ENCODE measurements at regions not wholly inside any gene's neighbourhood (a gene's known extent, or its start where the extent isn't known, plus 50 kb on each side); places are given as distances from the start of the nearest gene placed in this dataset.

DNA sequence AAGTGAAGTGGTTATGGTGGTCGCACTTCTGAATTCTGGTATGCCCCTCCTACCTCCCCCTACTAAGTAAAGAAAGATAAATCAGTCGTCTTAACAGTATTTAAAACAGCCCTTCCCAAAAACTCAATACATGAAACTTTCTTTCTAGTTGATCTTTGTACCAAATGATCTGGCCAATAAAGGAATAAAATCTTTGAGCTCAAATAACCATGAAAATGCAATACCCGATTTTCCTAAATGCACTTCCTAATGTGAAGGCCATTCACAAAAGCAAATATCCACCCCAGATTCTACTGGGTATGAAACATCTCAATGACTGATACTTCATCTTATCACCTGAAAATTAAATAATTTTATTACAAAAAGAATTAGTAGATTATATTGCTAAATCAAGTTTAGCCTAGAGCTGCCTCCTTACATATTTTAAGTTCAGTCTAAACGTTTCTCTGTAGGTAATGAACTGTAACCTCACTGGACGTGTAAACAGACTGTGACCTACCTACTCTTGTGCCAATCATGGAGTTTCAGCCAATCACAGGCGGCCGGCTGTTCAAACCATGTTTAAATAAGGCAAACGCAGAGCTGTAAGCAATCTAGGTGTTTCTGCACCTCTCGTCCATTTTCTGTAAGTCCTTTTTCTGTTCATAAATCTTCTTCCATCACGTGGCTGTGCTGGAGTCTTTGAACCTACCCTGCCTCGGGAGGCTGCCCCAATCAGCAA is 146.9 kb upstream of the AKR1E2 start:
- Histone ChIP-seq H3K4me3 (ENCODE audit: low read depth in 1 of 3, low read length in 3 of 3) (no peak overlapping the region), H3K36me3 (ENCODE audit: control insufficient read depth in 4 of 4, insufficient read depth in 3 of 4, low read depth in 1 of 4, low read length in 3 of 4) (no peaks in the 10 kb centered on the region), H3K27ac (ENCODE audit: low read depth in 1 of 2, low read length in 2 of 2) (no peak overlapping the region), H3K4me1 (ENCODE audit: control insufficient read depth in 4 of 4, insufficient read depth in 4 of 4, low read length in 3 of 4) (peaks cover 0 to 10% (median 2%) of the 10 kb centered on the region in 4 donors), H3K27me3 (ENCODE audit: control insufficient read depth in 4 of 4, insufficient read depth in 4 of 4, low read length in 3 of 4) (peaks cover 0 to 3% (median 0%) of the 10 kb centered on the region in 4 donors), H3K9me3 (ENCODE audit: control insufficient read depth in 4 of 4, low read length in 3 of 4) (no peaks in the 10 kb centered on the region), H3K9ac (ENCODE audit: low read depth in 1 of 2, low read length in 2 of 2) (no peak overlapping the region)
- DNase-seq (ENCODE audit: low spot score): no peak
- WGBS: 73% methylated on average over 11 of the region's 11 CpGs
- TF ChIP-seq FOXA2 (IDR thresholded peaks at IDR 0.05) (no peak), RAD21 (IDR thresholded peaks at IDR 0.05) (no peak), HNF4G (IDR thresholded peaks at IDR 0.05) (no peak), GABPA (IDR thresholded peaks at IDR 0.05 in 1 of 2, conservative IDR thresholded peaks at IDR 0.05 in 1 of 2) (no peak), TAF1 (conservative IDR thresholded peaks at IDR 0.05) (no peak), FOXA1 (IDR thresholded peaks at IDR 0.05) (no peak), NR2F2 (IDR thresholded peaks at IDR 0.05) (no peak), HNF4A (conservative IDR thresholded peaks at IDR 0.05) (no peak), EGR1 (IDR thresholded peaks at IDR 0.05; ENCODE audit: low read depth in 2 of 2) (no peak), YY1 (IDR thresholded peaks at IDR 0.05) (no peak), RXRA (IDR thresholded peaks at IDR 0.05) (no peak), JUND (IDR thresholded peaks at IDR 0.05) (no peak)
- TF ChIP-seq, protein P1, sequence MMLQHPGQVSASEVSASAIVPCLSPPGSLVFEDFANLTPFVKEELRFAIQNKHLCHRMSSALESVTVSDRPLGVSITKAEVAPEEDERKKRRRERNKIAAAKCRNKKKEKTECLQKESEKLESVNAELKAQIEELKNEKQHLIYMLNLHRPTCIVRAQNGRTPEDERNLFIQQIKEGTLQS (IDR thresholded peaks at IDR 0.05): no peak
- TF ChIP-seq, protein P2, sequence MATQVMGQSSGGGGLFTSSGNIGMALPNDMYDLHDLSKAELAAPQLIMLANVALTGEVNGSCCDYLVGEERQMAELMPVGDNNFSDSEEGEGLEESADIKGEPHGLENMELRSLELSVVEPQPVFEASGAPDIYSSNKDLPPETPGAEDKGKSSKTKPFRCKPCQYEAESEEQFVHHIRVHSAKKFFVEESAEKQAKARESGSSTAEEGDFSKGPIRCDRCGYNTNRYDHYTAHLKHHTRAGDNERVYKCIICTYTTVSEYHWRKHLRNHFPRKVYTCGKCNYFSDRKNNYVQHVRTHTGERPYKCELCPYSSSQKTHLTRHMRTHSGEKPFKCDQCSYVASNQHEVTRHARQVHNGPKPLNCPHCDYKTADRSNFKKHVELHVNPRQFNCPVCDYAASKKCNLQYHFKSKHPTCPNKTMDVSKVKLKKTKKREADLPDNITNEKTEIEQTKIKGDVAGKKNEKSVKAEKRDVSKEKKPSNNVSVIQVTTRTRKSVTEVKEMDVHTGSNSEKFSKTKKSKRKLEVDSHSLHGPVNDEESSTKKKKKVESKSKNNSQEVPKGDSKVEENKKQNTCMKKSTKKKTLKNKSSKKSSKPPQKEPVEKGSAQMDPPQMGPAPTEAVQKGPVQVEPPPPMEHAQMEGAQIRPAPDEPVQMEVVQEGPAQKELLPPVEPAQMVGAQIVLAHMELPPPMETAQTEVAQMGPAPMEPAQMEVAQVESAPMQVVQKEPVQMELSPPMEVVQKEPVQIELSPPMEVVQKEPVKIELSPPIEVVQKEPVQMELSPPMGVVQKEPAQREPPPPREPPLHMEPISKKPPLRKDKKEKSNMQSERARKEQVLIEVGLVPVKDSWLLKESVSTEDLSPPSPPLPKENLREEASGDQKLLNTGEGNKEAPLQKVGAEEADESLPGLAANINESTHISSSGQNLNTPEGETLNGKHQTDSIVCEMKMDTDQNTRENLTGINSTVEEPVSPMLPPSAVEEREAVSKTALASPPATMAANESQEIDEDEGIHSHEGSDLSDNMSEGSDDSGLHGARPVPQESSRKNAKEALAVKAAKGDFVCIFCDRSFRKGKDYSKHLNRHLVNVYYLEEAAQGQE (IDR thresholded peaks at IDR 0.05): no peak
- TF ChIP-seq, protein P3, sequence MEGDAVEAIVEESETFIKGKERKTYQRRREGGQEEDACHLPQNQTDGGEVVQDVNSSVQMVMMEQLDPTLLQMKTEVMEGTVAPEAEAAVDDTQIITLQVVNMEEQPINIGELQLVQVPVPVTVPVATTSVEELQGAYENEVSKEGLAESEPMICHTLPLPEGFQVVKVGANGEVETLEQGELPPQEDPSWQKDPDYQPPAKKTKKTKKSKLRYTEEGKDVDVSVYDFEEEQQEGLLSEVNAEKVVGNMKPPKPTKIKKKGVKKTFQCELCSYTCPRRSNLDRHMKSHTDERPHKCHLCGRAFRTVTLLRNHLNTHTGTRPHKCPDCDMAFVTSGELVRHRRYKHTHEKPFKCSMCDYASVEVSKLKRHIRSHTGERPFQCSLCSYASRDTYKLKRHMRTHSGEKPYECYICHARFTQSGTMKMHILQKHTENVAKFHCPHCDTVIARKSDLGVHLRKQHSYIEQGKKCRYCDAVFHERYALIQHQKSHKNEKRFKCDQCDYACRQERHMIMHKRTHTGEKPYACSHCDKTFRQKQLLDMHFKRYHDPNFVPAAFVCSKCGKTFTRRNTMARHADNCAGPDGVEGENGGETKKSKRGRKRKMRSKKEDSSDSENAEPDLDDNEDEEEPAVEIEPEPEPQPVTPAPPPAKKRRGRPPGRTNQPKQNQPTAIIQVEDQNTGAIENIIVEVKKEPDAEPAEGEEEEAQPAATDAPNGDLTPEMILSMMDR (IDR thresholded peaks at IDR 0.05; ENCODE audit: low read depth, low read length, missing input control): no peak
- TF ChIP-seq, protein P4, sequence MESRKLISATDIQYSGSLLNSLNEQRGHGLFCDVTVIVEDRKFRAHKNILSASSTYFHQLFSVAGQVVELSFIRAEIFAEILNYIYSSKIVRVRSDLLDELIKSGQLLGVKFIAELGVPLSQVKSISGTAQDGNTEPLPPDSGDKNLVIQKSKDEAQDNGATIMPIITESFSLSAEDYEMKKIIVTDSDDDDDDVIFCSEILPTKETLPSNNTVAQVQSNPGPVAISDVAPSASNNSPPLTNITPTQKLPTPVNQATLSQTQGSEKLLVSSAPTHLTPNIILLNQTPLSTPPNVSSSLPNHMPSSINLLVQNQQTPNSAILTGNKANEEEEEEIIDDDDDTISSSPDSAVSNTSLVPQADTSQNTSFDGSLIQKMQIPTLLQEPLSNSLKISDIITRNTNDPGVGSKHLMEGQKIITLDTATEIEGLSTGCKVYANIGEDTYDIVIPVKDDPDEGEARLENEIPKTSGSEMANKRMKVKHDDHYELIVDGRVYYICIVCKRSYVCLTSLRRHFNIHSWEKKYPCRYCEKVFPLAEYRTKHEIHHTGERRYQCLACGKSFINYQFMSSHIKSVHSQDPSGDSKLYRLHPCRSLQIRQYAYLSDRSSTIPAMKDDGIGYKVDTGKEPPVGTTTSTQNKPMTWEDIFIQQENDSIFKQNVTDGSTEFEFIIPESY (IDR thresholded peaks at IDR 0.05): no peak
- TF ChIP-seq, protein P5, sequence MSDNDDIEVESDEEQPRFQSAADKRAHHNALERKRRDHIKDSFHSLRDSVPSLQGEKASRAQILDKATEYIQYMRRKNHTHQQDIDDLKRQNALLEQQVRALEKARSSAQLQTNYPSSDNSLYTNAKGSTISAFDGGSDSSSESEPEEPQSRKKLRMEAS (IDR thresholded peaks at IDR 0.05): no peak

All from liver (tissue), 8 donors.